ENCODE measurements at regions not wholly inside any gene's neighbourhood (a gene's known extent, or its start where the extent isn't known, plus 50 kb on each side); places are given as distances from the start of the nearest gene placed in this dataset.

DNA sequence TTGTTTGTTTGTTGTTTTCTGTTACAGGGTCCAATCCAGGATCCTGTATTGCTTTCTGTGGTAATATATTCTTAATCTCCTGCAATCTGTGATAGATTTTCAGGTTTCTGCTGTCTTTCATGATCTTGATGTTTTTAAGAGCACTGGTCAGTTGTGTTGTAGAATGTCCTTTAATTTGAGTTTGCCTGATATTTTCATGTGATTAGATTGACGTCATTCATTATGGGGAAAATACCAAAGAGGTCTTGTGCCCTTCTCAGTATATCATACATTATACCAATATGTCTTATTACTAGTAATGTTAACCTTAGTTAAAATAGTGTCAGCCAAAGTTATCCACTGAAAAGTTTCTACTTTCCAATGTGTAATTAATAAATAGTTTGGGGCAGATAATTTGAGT lies 929.3 kb downstream of the PCDH19 start:
- Histone ChIP-seq H3K18ac (ENCODE audit: low read length) (no peak overlapping the region), H3K4me1 (ENCODE audit: control insufficient read depth in 1 of 2, insufficient read depth in 2 of 2, low read length in 2 of 2) (no peaks in the 10 kb centered on the region), H3K14ac (ENCODE audit: low read length) (no peak overlapping the region), H3K4me3 (ENCODE audit: low read depth, low read length) (no peak overlapping the region), H2AK5ac (ENCODE audit: low read length) (no peak overlapping the region), H3K4ac (ENCODE audit: low read depth, low read length) (no peak overlapping the region), H3K27ac (ENCODE audit: low read depth, low read length) (no peak overlapping the region), H3K4me2 (ENCODE audit: low read length) (no peak overlapping the region), H4K8ac (ENCODE audit: low read depth, low read length) (no peak overlapping the region), H2AFZ (ENCODE audit: insufficient read depth, low read length, poor library complexity) (no peak overlapping the region), H3K9ac (ENCODE audit: low read length) (no peak overlapping the region), H3K79me1 (ENCODE audit: low read length) (no peaks in the 10 kb centered on the region), H4K12ac (ENCODE audit: low read depth, low read length) (no peak overlapping the region), H2BK12ac (ENCODE audit: low read length) (no peak overlapping the region), H3K36me3 (ENCODE audit: control insufficient read depth in 1 of 2, insufficient read depth in 2 of 2, low read length in 2 of 2) (no peaks in the 10 kb centered on the region), H2BK120ac (ENCODE audit: insufficient read depth, low read length, poor library complexity) (no peak overlapping the region), H3K9me3 (ENCODE audit: insufficient read depth, low read depth, low read length) (no peaks in the 10 kb centered on the region), H3K27me3 (ENCODE audit: insufficient read depth, low read length) (no peaks in the 10 kb centered on the region), H2BK5ac (ENCODE audit: low read depth, low read length, poor library complexity) (no peak overlapping the region), H3K79me2 (ENCODE audit: control insufficient read depth, insufficient read depth, low read length, poor library complexity) (no peaks in the 10 kb centered on the region), H4K91ac (ENCODE audit: low read depth, low read length) (no peak overlapping the region), H3K23ac (ENCODE audit: low read length) (no peak overlapping the region)
- no peak for DNase-seq
- no CpG with 5 or more reads among the region's 1 CpG for WGBS (ENCODE audit: extremely low coverage, insufficient coverage, insufficient read length)

DNA sequence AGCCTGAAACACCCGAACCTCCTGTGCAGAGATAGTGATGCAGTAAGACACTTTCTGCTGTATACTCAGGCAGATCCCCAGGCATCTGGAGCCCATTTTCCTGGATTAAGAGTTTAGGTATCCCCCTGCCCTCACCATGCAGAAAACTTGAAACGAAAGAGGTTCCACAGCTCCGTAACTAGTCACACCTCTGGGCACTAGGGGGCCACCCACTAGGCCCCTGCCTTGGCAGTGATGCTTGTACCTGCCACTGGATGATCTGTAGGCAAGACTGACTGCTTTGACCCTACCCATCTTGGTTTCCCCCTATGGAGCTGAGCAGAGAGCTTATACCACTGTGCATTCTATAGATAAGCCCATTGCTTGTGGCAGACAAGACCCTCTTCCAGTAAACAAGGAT lies 940.6 kb downstream of the PCDH19 start:
- H2BK12ac ChIP-seq (ENCODE audit: low read length): no peak overlapping the region
- H4K8ac ChIP-seq (ENCODE audit: low read depth, low read length): no peak overlapping the region
- no CpG with 5 or more reads among the region's 3 CpGs for WGBS (ENCODE audit: extremely low coverage, insufficient coverage, insufficient read length)

DNA sequence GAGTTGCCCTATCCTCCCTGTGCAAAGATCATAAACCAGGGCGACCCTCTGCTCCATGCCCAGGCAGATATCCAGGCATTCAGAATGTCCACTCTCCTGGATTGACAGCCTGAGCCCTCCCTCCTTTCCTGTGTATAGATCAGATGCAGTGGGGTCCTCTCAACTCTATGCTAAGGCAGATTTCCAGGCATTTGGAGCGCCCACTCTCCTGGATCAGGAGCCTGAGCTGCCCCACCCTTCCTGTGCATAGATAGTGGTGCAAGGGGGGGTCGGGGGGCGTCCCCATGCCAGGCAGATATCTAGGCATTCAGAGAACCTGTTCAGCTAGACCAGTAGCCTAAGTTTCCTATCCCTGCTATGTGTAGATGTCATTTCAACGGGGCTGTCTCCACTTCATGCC lies 941.1 kb downstream of the PCDH19 start:
- H4K91ac ChIP-seq (ENCODE audit: low read depth, low read length): no peak overlapping the region
- DNase-seq: no peak
- H3K4me1 ChIP-seq (ENCODE audit: control insufficient read depth in 1 of 2, insufficient read depth in 2 of 2, low read length in 2 of 2): no peaks in the 10 kb centered on the region
- no peak overlapping the region for H3K4me3 ChIP-seq (ENCODE audit: low read depth, low read length)
- no peak overlapping the region for H2BK5ac ChIP-seq (ENCODE audit: low read depth, low read length, poor library complexity)
- no peak overlapping the region for H3K23ac ChIP-seq (ENCODE audit: low read length)
- no peak overlapping the region for H2AFZ ChIP-seq (ENCODE audit: insufficient read depth, low read length, poor library complexity)
- no peak overlapping the region for H2BK120ac ChIP-seq (ENCODE audit: insufficient read depth, low read length, poor library complexity)
- H3K9ac ChIP-seq (ENCODE audit: low read length): no peak overlapping the region
- no peaks in the 10 kb centered on the region for H3K79me2 ChIP-seq (ENCODE audit: control insufficient read depth, insufficient read depth, low read length, poor library complexity)
- no peak overlapping the region for H3K14ac ChIP-seq (ENCODE audit: low read length)
- no CpG with 5 or more reads among the region's 5 CpGs for WGBS (ENCODE audit: extremely low coverage, insufficient coverage, insufficient read length)
- no peak overlapping the region for H3K18ac ChIP-seq (ENCODE audit: low read length)
- H3K79me1 ChIP-seq (ENCODE audit: low read length): no peaks in the 10 kb centered on the region
- H3K4ac ChIP-seq (ENCODE audit: low read depth, low read length): no peak overlapping the region
- H4K8ac ChIP-seq (ENCODE audit: low read depth, low read length): no peak overlapping the region
- no peak overlapping the region for H4K12ac ChIP-seq (ENCODE audit: low read depth, low read length)
- no peak overlapping the region for H2AK5ac ChIP-seq (ENCODE audit: low read length)
- H2BK12ac ChIP-seq (ENCODE audit: low read length): no peak overlapping the region
- H3K27ac ChIP-seq (ENCODE audit: low read depth, low read length): no peak overlapping the region
- no peaks in the 10 kb centered on the region for H3K9me3 ChIP-seq (ENCODE audit: insufficient read depth, low read depth, low read length)
- H3K27me3 ChIP-seq (ENCODE audit: insufficient read depth, low read length): no peaks in the 10 kb centered on the region
- no peak overlapping the region for H3K4me2 ChIP-seq (ENCODE audit: low read length)
- H3K36me3 ChIP-seq (ENCODE audit: control insufficient read depth in 1 of 2, insufficient read depth in 2 of 2, low read length in 2 of 2): no peaks in the 10 kb centered on the region

More for the DNA sequence above, 940.6 kb downstream of the PCDH19 start:
- H2AFZ ChIP-seq (ENCODE audit: insufficient read depth, low read length, poor library complexity): no peak overlapping the region
- no peak overlapping the region for H3K9ac ChIP-seq (ENCODE audit: low read length)
- no peak overlapping the region for H3K18ac ChIP-seq (ENCODE audit: low read length)
- no peaks in the 10 kb centered on the region for H3K4me1 ChIP-seq (ENCODE audit: control insufficient read depth in 1 of 2, insufficient read depth in 2 of 2, low read length in 2 of 2)
- no peak overlapping the region for H2BK120ac ChIP-seq (ENCODE audit: insufficient read depth, low read length, poor library complexity)
- no peak overlapping the region for H4K12ac ChIP-seq (ENCODE audit: low read depth, low read length)
- H3K4me2 ChIP-seq (ENCODE audit: low read length): no peak overlapping the region
- no peak overlapping the region for H3K14ac ChIP-seq (ENCODE audit: low read length)
- H2BK5ac ChIP-seq (ENCODE audit: low read depth, low read length, poor library complexity): no peak overlapping the region
- no peak for DNase-seq
- H4K91ac ChIP-seq (ENCODE audit: low read depth, low read length): no peak overlapping the region
- H3K4me3 ChIP-seq (ENCODE audit: low read depth, low read length): no peak overlapping the region
- H3K23ac ChIP-seq (ENCODE audit: low read length): no peak overlapping the region
- H3K27me3 ChIP-seq (ENCODE audit: insufficient read depth, low read length): no peaks in the 10 kb centered on the region
- no peak overlapping the region for H3K27ac ChIP-seq (ENCODE audit: low read depth, low read length)
- no peak overlapping the region for H2AK5ac ChIP-seq (ENCODE audit: low read length)
- no peak overlapping the region for H3K4ac ChIP-seq (ENCODE audit: low read depth, low read length)
- no peaks in the 10 kb centered on the region for H3K79me2 ChIP-seq (ENCODE audit: control insufficient read depth, insufficient read depth, low read length, poor library complexity)
- H3K9me3 ChIP-seq (ENCODE audit: insufficient read depth, low read depth, low read length): no peaks in the 10 kb centered on the region
- H3K79me1 ChIP-seq (ENCODE audit: low read length): no peaks in the 10 kb centered on the region
- H3K36me3 ChIP-seq (ENCODE audit: control insufficient read depth in 1 of 2, insufficient read depth in 2 of 2, low read length in 2 of 2): no peaks in the 10 kb centered on the region

DNA sequence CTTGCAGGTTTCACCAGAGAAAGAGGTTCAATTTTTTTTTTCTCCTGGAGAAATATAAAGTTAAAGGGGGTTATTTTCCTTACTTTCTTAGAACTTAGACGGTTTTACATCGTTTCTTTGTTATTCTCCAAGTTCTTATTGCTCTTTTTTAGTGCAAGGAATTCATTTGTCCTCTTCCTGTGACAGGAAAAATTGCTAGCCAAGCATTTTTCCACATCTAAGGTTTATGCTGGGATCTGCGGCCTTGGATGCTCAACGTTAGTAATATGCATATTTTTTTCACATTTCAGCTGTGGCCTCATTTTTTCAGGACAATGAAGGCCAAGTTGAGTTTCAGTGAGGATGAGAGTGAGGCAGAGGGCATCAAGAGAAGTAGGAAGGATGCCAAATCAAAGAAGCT lies 948.9 kb downstream of the PCDH19 start:
- no peak overlapping the region for H2AFZ ChIP-seq (ENCODE audit: insufficient read depth, low read length, poor library complexity)
- H3K4me2 ChIP-seq (ENCODE audit: low read length): no peak overlapping the region
- H2BK12ac ChIP-seq (ENCODE audit: low read length): no peak overlapping the region
- H3K4me1 ChIP-seq (ENCODE audit: control insufficient read depth in 1 of 2, insufficient read depth in 2 of 2, low read length in 2 of 2): no peaks in the 10 kb centered on the region
- no peak overlapping the region for H4K12ac ChIP-seq (ENCODE audit: low read depth, low read length)
- no peaks in the 10 kb centered on the region for H3K79me2 ChIP-seq (ENCODE audit: control insufficient read depth, insufficient read depth, low read length, poor library complexity)
- no peak overlapping the region for H3K14ac ChIP-seq (ENCODE audit: low read length)
- no peaks in the 10 kb centered on the region for H3K27me3 ChIP-seq (ENCODE audit: insufficient read depth, low read length)
- no peak overlapping the region for H4K8ac ChIP-seq (ENCODE audit: low read depth, low read length)
- no CpG with 5 or more reads among the region's 4 CpGs for WGBS (ENCODE audit: extremely low coverage, insufficient coverage, insufficient read length)
- H3K9ac ChIP-seq (ENCODE audit: low read length): no peak overlapping the region
- no peak overlapping the region for H3K23ac ChIP-seq (ENCODE audit: low read length)
- no peak overlapping the region for H4K91ac ChIP-seq (ENCODE audit: low read depth, low read length)
- no peak overlapping the region for H3K4me3 ChIP-seq (ENCODE audit: low read depth, low read length)
- no peaks in the 10 kb centered on the region for H3K36me3 ChIP-seq (ENCODE audit: control insufficient read depth in 1 of 2, insufficient read depth in 2 of 2, low read length in 2 of 2)
- H3K27ac ChIP-seq (ENCODE audit: low read depth, low read length): no peak overlapping the region
- no peak overlapping the region for H2BK5ac ChIP-seq (ENCODE audit: low read depth, low read length, poor library complexity)
- H3K9me3 ChIP-seq (ENCODE audit: insufficient read depth, low read depth, low read length): no peaks in the 10 kb centered on the region
- H3K18ac ChIP-seq (ENCODE audit: low read length): no peak overlapping the region
- H3K4ac ChIP-seq (ENCODE audit: low read depth, low read length): no peak overlapping the region
- H2AK5ac ChIP-seq (ENCODE audit: low read length): no peak overlapping the region
- no peak for DNase-seq
- H2BK120ac ChIP-seq (ENCODE audit: insufficient read depth, low read length, poor library complexity): no peak overlapping the region
- no peaks in the 10 kb centered on the region for H3K79me1 ChIP-seq (ENCODE audit: low read length)
